Mucosa of gallbladder (tissue), 1 donor: ENCODE measurements at regions not wholly inside any gene's neighbourhood (a gene's known extent, or its start where the extent isn't known, plus 50 kb on each side); places are given as distances from the start of the nearest gene placed in this dataset.
"Not testable (repeated sequence)": the region's sequence is repeated elsewhere in the genome, so short reads cannot be mapped to it uniquely, and the experiment has no call there.

Experiments
- DNase-seq: peaks from one replicate; pipeline ENCODE4 v3.0.0-alpha.2; 2020; ENCODE audit warnings: low spot score
- donor health status: DM: no; HTN: no; CAD: no.

- DNase-seq, result no peak
Observed at GRCh38 chr10:21463436-21463835, 62.0 kb downstream of the SKIDA1 start.

GRCh38 chr10:21458126-21458871 is 67.2 kb downstream of the SKIDA1 start:
- no peak for DNase-seq

- no peak for DNase-seq
Observed at GRCh38 chr10:21456160-21456559, 69.3 kb downstream of the SKIDA1 start.

DNA sequence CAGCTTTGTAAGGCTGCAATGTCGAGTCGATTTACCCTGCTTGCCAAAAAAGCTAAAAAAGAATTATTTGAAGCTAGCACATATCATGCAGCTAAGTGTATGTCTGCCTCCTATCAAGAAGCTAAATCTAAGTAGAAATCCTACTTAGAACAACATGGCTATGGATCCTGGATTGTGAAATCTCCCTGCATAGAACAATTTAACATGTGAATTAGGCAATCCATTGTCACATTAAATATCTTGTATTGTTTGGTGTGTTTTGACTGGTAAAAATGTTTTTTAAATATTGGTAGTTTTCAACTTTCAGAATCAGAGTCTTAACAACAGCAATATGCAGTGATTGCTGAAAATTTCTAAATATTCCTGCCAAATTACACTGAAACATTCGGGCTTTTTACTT is 73.3 kb downstream of the SKIDA1 start:
- DNase-seq, result no peak

GRCh38 chr10:21449288-21449966 is 76.1 kb downstream of the SKIDA1 start:
- no peak for DNase-seq

- no peak for DNase-seq
Observed at GRCh38 chr10:21445163-21445562, 80.3 kb downstream of the SKIDA1 start.

DNA sequence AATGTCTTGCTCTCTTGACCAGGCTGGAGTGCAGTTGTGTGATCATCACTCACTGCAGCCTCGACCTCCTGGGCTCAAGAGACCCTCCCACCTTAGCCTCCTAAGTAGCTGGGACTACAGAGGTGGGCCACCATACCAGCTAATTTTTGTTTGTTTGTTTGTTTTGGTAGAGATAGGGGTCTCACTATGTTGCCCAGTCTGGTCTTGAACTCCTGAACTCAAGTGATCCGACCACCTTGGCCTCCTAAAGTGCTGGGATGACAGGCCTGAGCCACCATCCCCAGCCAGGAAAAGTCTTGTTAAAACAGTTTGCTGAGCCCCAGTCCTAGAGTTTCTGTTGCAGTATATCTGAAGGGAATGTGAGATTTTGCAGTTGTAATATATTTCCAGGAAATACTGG is 83.9 kb downstream of the SKIDA1 start:
- no peak for DNase-seq

DNA sequence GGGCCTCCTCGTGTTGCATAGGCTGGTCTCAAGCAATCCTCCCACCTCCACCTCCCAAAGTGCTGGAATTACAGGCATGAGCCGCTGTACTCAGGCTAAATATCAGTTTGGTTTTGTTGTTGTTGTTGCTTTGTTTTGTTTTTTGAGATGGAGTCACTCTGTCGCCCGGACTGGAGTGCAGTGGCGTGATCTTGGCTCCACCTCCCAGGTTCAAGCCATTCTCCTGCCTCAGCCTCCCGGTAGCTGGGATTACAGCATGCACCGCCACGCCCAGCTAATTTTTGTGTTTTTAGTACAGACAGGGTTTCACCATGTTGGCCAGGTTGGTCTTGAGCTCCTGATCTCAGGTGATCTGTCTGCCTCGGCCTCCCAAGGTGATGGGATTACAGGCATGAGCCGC is 86.6 kb downstream of the SKIDA1 start:
- not testable (repeated sequence) for DNase-seq

GRCh38 chr10:21437770-21438382 is 87.6 kb downstream of the SKIDA1 start:
- DNase-seq, result no peak

GRCh38 chr10:21432266-21432665 is 93.2 kb downstream of the SKIDA1 start:
- DNase-seq, result no peak

- no peak for DNase-seq
Observed at GRCh38 chr10:21431799-21432198, 93.7 kb downstream of the SKIDA1 start.

DNA sequence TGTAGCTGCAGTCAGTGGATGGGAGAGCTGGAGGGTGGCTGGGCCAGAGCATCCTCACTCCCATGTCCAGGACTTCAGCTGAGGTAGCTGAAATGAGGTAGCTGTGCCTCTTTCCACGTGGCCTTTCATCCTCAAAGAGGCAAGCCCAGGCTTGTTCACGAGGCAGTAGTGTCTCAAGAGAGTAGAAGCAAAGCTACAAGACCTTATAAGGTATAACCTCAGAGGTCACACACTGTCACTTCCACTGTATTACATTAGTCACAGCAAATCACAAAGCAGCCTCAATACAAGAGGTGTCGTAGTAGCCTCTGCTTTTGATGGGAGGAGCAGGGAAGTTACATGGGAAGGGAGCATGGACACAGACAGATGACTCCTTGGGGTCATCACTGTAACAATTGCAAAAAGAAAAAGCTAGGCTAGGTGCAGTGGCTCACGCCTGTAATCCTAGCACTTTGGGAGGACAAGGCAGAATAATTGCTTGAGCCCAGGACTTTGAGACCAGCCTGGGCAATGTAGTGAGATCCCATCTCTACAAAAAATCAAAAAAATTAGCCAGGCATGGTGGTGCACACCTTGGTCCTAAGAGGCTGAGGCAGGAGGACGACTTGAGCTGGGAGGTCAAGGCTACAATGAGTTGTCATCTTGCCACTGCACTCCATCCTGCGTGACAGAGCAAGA is 97.5 kb downstream of the SKIDA1 start:
- no peak for DNase-seq

GRCh38 chr10:21424459-21424861 is 101.0 kb downstream of the SKIDA1 start:
- no peak for DNase-seq

DNA sequence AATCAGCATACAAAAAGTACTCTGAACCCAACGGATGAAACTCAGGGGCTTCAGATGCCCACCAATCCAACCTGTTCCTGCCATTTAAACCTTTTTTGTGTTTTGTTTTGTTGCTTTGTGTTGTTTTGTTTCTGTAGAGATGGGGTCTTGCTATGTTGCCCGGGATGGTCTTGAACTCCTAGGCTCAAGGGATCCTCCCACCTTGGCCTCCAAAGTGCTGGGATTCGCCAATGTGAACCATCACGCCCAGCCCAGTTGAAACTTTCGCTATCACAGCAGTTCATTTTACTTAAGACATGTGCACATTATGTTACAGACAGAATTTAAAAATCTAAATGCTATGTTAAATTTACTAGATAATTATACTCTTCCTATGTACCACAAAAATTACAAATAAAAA is 101.6 kb downstream of the SKIDA1 start:
- DNase-seq, result no peak

DNA sequence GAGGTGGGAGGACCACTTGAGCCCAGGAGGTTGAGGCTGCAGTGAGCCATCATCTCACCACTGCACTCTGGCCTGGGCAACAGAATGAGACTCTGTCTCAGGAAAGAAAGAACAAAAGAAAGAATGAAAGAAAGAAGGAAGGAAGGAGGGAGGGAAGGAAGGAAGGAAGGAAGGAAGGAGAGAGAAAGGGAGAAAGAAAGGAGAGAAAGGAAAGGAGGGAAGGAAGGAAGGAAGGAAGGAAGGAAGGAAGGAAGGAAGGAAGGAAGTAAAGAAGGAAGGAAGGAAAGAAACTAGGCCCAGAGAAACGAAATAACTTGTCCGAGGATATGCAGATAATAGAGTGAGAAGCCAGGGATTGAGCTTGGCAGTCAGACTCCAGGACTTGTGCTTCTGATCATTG is 102.1 kb downstream of the SKIDA1 start:
- no peak for DNase-seq

GRCh38 chr10:21421794-21422193 is 103.7 kb downstream of the SKIDA1 start:
- no peak for DNase-seq

- no peak for DNase-seq
Observed at GRCh38 chr10:21421016-21421415, 104.5 kb downstream of the SKIDA1 start.

GRCh38 chr10:21418981-21419576 is 106.4 kb downstream of the SKIDA1 start:
- DNase-seq, result not testable (repeated sequence)

DNA sequence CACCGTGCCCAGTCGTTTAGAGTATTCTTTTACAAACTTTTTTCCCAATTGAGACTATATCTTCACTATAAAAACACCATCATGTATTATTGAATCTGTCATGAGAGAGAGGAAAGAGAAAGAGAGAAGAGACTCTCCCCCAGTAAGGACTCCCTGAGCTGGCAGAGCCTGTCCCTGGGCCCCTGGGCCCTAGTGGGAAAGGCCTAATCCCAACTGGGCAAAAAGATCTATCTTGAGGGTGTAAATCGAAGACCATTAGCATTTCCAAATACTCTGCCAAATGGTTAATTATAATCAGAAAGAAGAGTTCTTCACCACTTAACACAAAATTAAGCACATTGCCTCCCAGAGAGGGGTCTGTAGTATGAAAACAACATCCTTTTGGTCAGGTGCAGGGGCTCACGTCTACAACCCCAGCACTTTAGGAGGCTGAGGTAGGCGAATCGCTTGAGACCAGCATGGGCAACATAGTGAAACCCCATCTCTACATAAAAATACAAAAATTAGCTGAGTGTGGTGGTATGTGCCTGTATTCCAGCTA is 108.2 kb downstream of the SKIDA1 start:
- DNase-seq, result no peak

- no peak for DNase-seq
Observed at GRCh38 chr10:21413680-21414079, 111.8 kb downstream of the SKIDA1 start.

DNA sequence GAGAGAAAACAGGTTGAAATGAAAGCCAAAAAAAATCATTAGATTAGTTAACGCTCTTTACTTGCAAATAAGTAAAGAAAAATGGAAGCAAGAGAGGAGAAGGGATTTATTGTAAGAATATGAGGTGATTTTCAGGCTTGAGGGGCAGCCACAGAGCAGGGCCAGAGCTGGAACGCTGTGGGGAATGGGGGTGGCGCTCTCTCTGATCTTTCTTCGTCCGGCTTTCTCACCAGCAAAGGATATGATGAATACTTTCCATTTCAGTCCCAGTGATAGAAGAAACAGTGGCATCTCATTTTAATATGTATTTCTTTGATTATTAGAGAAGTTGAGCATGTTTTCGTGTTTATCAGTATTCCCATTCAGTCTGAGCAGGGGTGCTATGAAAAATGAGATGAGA is 112.2 kb downstream of the SKIDA1 start:
- no peak for DNase-seq
